ENCODE measurements at regions not wholly inside any gene's neighbourhood (a gene's known extent, or its start where the extent isn't known, plus 50 kb on each side); places are given as distances from the start of the nearest gene placed in this dataset.

- DNase-seq (ENCODE audit: low spot score), result peak; percentile 24
- no peak overlapping the region for H2AFZ ChIP-seq (ENCODE audit: low read length)
- no peaks in the 10 kb centered on the region for H3K27me3 ChIP-seq (ENCODE audit: control insufficient read depth in 3 of 3, insufficient read depth in 3 of 3, low read depth in 1 of 3, low read length in 3 of 3)
- H2BK120ac ChIP-seq (ENCODE audit: low read depth, low read length), result no peak overlapping the region
- no peaks in the 10 kb centered on the region for H3K9me3 ChIP-seq (replicated peaks in 1 of 2; ENCODE audit: control insufficient read depth in 2 of 2, insufficient read depth in 1 of 2, low read depth in 1 of 2, low read length in 2 of 2)
- no peak overlapping the region for H4K91ac ChIP-seq (ENCODE audit: low read depth, low read length, poor library complexity)
- no peak overlapping the region for H2AK5ac ChIP-seq (ENCODE audit: low read depth, low read length)
- no peak overlapping the region for H3K4me2 ChIP-seq (ENCODE audit: insufficient read depth, low read length, poor library complexity, severe bottlenecking)
- H3K14ac ChIP-seq (ENCODE audit: low read length), result no peak overlapping the region
- H2BK5ac ChIP-seq (ENCODE audit: low read length), result no peak overlapping the region
- no peak overlapping the region for H3K18ac ChIP-seq (ENCODE audit: low read length)
- H4K8ac ChIP-seq (ENCODE audit: low read depth, low read length), result no peak overlapping the region
- H3K4me1 ChIP-seq (ENCODE audit: control insufficient read depth in 2 of 2, insufficient read depth in 1 of 2, low read depth in 1 of 2, low read length in 2 of 2), result no peaks in the 10 kb centered on the region
- no peak overlapping the region for H2BK12ac ChIP-seq (ENCODE audit: low read length)
- WGBS, 2 donors (ENCODE audit: extremely low coverage in 2 of 2, insufficient read length in 2 of 2, insufficient replicate concordance in 1 of 2), result no CpG with 5 or more reads among the region's 7 CpGs
- H3K9ac ChIP-seq (ENCODE audit: low read depth, low read length, poor library complexity), result no peak overlapping the region
- H3K4ac ChIP-seq (ENCODE audit: low read length), result no peak overlapping the region
- H3K23ac ChIP-seq (ENCODE audit: low read depth, low read length, poor library complexity), result no peak overlapping the region
- H3K36me3 ChIP-seq (replicated peaks in 1 of 2; ENCODE audit: control insufficient read depth in 2 of 2, insufficient read depth in 2 of 2, low read length in 2 of 2), result no peaks in the 10 kb centered on the region
- H3K27ac ChIP-seq (replicated peaks; ENCODE audit: low read length), result no peak overlapping the region
- no peak overlapping the region for H3K4me3 ChIP-seq (ENCODE audit: low read length in 2 of 2)
- H3K79me1 ChIP-seq (ENCODE audit: low read depth, low read length), result no peaks in the 10 kb centered on the region
- no peak overlapping the region for H2BK15ac ChIP-seq (ENCODE audit: low read length)
Measured at GRCh38 chr7:18352339-18353255, 143.0 kb upstream of the HDAC9 start.

DNA sequence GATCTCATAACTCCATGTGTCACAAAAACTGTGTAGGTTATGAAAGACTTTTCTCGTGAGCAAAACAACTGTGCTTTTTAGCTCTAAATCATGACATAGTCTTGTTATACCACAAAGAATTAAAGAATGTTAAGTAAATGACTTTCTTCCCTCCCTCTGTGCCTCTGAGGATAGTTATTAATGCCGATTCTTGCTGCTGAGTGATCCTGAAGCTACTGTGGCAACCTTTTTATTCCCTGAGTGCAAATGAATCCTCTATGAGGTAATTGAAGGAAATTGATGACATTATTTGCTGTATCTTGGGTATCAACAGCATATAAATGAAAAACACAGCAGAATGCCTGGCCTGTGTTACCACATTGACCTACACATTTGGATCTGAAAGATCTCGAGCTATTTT is 142.2 kb upstream of the HDAC9 start:
- H3K4me3 ChIP-seq (ENCODE audit: low read length in 2 of 2), result no peak overlapping the region
- H3K9ac ChIP-seq (ENCODE audit: low read depth, low read length, poor library complexity), result no peak overlapping the region
- no peak overlapping the region for H2AFZ ChIP-seq (ENCODE audit: low read length)
- no peak overlapping the region for H2BK12ac ChIP-seq (ENCODE audit: low read length)
- H2BK5ac ChIP-seq (ENCODE audit: low read length), result no peak overlapping the region
- H3K9me3 ChIP-seq (replicated peaks in 1 of 2; ENCODE audit: control insufficient read depth in 2 of 2, insufficient read depth in 1 of 2, low read depth in 1 of 2, low read length in 2 of 2), result no peaks in the 10 kb centered on the region
- H2BK120ac ChIP-seq (ENCODE audit: low read depth, low read length), result no peak overlapping the region
- H3K4me1 ChIP-seq (ENCODE audit: control insufficient read depth in 2 of 2, insufficient read depth in 1 of 2, low read depth in 1 of 2, low read length in 2 of 2), result no peaks in the 10 kb centered on the region
- H4K8ac ChIP-seq (ENCODE audit: low read depth, low read length), result no peak overlapping the region
- H3K14ac ChIP-seq (ENCODE audit: low read length), result no peak overlapping the region
- H3K4ac ChIP-seq (ENCODE audit: low read length), result no peak overlapping the region
- H2AK5ac ChIP-seq (ENCODE audit: low read depth, low read length), result no peak overlapping the region
- H3K18ac ChIP-seq (ENCODE audit: low read length), result no peak overlapping the region
- H3K36me3 ChIP-seq (replicated peaks in 1 of 2; ENCODE audit: control insufficient read depth in 2 of 2, insufficient read depth in 2 of 2, low read length in 2 of 2), result no peaks in the 10 kb centered on the region
- no peak overlapping the region for H3K23ac ChIP-seq (ENCODE audit: low read depth, low read length, poor library complexity)
- H3K27ac ChIP-seq (replicated peaks; ENCODE audit: low read length), result no peak overlapping the region
- no peak overlapping the region for H4K91ac ChIP-seq (ENCODE audit: low read depth, low read length, poor library complexity)
- no peak overlapping the region for H2BK15ac ChIP-seq (ENCODE audit: low read length)
- no peaks in the 10 kb centered on the region for H3K27me3 ChIP-seq (ENCODE audit: control insufficient read depth in 3 of 3, insufficient read depth in 3 of 3, low read depth in 1 of 3, low read length in 3 of 3)
- no peaks in the 10 kb centered on the region for H3K79me1 ChIP-seq (ENCODE audit: low read depth, low read length)
- H3K4me2 ChIP-seq (ENCODE audit: insufficient read depth, low read length, poor library complexity, severe bottlenecking), result no peak overlapping the region
- DNase-seq (ENCODE audit: low spot score), result no peak
- WGBS, 2 donors (ENCODE audit: extremely low coverage in 2 of 2, insufficient read length in 2 of 2, insufficient replicate concordance in 1 of 2), result no CpG with 5 or more reads among the region's 3 CpGs

DNA sequence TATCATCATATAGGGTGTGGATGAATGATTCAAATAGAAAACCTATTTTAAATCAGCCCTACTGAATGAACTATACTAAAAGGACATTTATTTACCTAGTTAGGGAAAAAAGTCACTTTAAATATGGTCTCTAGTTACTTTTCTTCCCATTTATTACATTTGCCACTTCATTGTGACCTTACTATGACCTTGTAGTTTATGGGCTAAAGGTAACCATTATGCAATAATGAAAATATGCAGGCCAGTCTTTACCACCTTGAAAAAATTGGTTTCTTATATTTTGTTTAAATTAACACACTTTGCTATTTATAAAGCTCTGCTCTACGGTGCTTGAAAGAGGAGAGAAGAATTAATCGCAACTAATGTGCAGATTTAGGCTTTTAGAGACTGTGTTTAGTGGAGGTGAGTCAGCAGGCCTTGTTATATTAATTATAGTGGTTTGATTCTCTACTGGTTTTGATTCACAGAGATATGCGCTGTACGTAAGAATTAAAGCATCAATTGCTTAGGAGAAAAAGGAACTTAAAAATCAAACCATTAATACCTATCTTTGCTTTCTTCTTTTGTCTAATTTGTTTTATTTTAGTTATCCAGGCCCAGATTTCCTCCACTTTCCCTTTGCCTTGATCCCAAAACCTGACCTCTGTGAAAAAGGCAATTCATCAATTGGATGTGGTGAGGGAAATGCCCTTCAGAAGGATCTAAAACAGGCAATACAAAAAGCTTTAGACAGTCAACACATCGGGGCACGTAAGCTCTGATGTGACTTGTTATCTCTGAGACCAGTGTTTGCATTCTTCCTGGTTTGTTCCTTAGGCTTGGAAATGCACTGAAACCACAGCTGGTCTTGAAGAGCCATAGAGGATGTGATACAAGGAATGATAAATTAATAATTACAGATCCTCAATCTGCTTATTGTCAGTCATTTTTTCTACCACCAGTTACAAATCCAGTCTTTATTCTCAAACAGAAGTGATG is 141.2 kb upstream of the HDAC9 start:
- no peak overlapping the region for H3K18ac ChIP-seq (ENCODE audit: low read length)
- H3K4ac ChIP-seq (ENCODE audit: low read length), result no peak overlapping the region
- no CpG with 5 or more reads among the region's 6 CpGs for WGBS, 2 donors (ENCODE audit: extremely low coverage in 2 of 2, insufficient read length in 2 of 2, insufficient replicate concordance in 1 of 2)
- no peaks in the 10 kb centered on the region for H3K79me1 ChIP-seq (ENCODE audit: low read depth, low read length)
- no peak overlapping the region for H2BK12ac ChIP-seq (ENCODE audit: low read length)
- H3K27ac ChIP-seq (replicated peaks; ENCODE audit: low read length), result no peak overlapping the region
- H2BK120ac ChIP-seq (ENCODE audit: low read depth, low read length), result no peak overlapping the region
- H3K23ac ChIP-seq (ENCODE audit: low read depth, low read length, poor library complexity), result no peak overlapping the region
- H4K91ac ChIP-seq (ENCODE audit: low read depth, low read length, poor library complexity), result no peak overlapping the region
- no peak overlapping the region for H3K4me3 ChIP-seq (ENCODE audit: low read length in 2 of 2)
- no peak overlapping the region for H3K9ac ChIP-seq (ENCODE audit: low read depth, low read length, poor library complexity)
- no peak overlapping the region for H2AFZ ChIP-seq (ENCODE audit: low read length)
- H3K9me3 ChIP-seq (replicated peaks in 1 of 2; ENCODE audit: control insufficient read depth in 2 of 2, insufficient read depth in 1 of 2, low read depth in 1 of 2, low read length in 2 of 2), result no peaks in the 10 kb centered on the region
- H3K36me3 ChIP-seq (replicated peaks in 1 of 2; ENCODE audit: control insufficient read depth in 2 of 2, insufficient read depth in 2 of 2, low read length in 2 of 2), result no peaks in the 10 kb centered on the region
- no peaks in the 10 kb centered on the region for H3K27me3 ChIP-seq (ENCODE audit: control insufficient read depth in 3 of 3, insufficient read depth in 3 of 3, low read depth in 1 of 3, low read length in 3 of 3)
- no peak overlapping the region for H2BK5ac ChIP-seq (ENCODE audit: low read length)
- H2AK5ac ChIP-seq (ENCODE audit: low read depth, low read length), result no peak overlapping the region
- no peak overlapping the region for H2BK15ac ChIP-seq (ENCODE audit: low read length)
- no peaks in the 10 kb centered on the region for H3K4me1 ChIP-seq (ENCODE audit: control insufficient read depth in 2 of 2, insufficient read depth in 1 of 2, low read depth in 1 of 2, low read length in 2 of 2)
- H4K8ac ChIP-seq (ENCODE audit: low read depth, low read length), result no peak overlapping the region
- DNase-seq (ENCODE audit: low spot score), result no peak
- no peak overlapping the region for H3K14ac ChIP-seq (ENCODE audit: low read length)
- no peak overlapping the region for H3K4me2 ChIP-seq (ENCODE audit: insufficient read depth, low read length, poor library complexity, severe bottlenecking)

- H2BK12ac ChIP-seq (ENCODE audit: low read length), result no peak overlapping the region
- H3K18ac ChIP-seq (ENCODE audit: low read length), result no peak overlapping the region
- H3K23ac ChIP-seq (ENCODE audit: low read depth, low read length, poor library complexity), result no peak overlapping the region
- no peak overlapping the region for H3K27ac ChIP-seq (replicated peaks; ENCODE audit: low read length)
- no peak overlapping the region for H3K4me2 ChIP-seq (ENCODE audit: insufficient read depth, low read length, poor library complexity, severe bottlenecking)
- no CpG with 5 or more reads among the region's 5 CpGs for WGBS, 2 donors (ENCODE audit: extremely low coverage in 2 of 2, insufficient read length in 2 of 2, insufficient replicate concordance in 1 of 2)
- no peak overlapping the region for H3K4me3 ChIP-seq (ENCODE audit: low read length in 2 of 2)
- no peaks in the 10 kb centered on the region for H3K36me3 ChIP-seq (replicated peaks in 1 of 2; ENCODE audit: control insufficient read depth in 2 of 2, insufficient read depth in 2 of 2, low read length in 2 of 2)
- no peak overlapping the region for H3K9ac ChIP-seq (ENCODE audit: low read depth, low read length, poor library complexity)
- no peak overlapping the region for H4K91ac ChIP-seq (ENCODE audit: low read depth, low read length, poor library complexity)
- DNase-seq (ENCODE audit: low spot score), result peak; percentile 5
- no peak overlapping the region for H3K4ac ChIP-seq (ENCODE audit: low read length)
- no peaks in the 10 kb centered on the region for H3K27me3 ChIP-seq (ENCODE audit: control insufficient read depth in 3 of 3, insufficient read depth in 3 of 3, low read depth in 1 of 3, low read length in 3 of 3)
- H2AK5ac ChIP-seq (ENCODE audit: low read depth, low read length), result no peak overlapping the region
- H3K4me1 ChIP-seq (ENCODE audit: control insufficient read depth in 2 of 2, insufficient read depth in 1 of 2, low read depth in 1 of 2, low read length in 2 of 2), result no peaks in the 10 kb centered on the region
- no peaks in the 10 kb centered on the region for H3K9me3 ChIP-seq (replicated peaks in 1 of 2; ENCODE audit: control insufficient read depth in 2 of 2, insufficient read depth in 1 of 2, low read depth in 1 of 2, low read length in 2 of 2)
- H3K79me1 ChIP-seq (ENCODE audit: low read depth, low read length), result no peaks in the 10 kb centered on the region
- H3K14ac ChIP-seq (ENCODE audit: low read length), result no peak overlapping the region
- H2BK5ac ChIP-seq (ENCODE audit: low read length), result no peak overlapping the region
- peak overlapping the region; percentile 54 for H2AFZ ChIP-seq (ENCODE audit: low read length)
- H2BK120ac ChIP-seq (ENCODE audit: low read depth, low read length), result no peak overlapping the region
- no peak overlapping the region for H2BK15ac ChIP-seq (ENCODE audit: low read length)
- H4K8ac ChIP-seq (ENCODE audit: low read depth, low read length), result no peak overlapping the region
Measured at GRCh38 chr7:18356191-18356645, 139.3 kb upstream of the HDAC9 start.
